Effector CD4-positive, alpha-beta T cell (primary cell): ENCODE measurements at regions not wholly inside any gene's neighbourhood (a gene's known extent, or its start where the extent isn't known, plus 50 kb on each side); places are given as distances from the start of the nearest gene placed in this dataset.

Source experiments
- DNase-seq: peaks from one replicate; pipeline ENCODE4 v3.0.0-alpha.2; 2020

- DNase-seq = no peak
Observed at GRCh38 chr4:152269448-152270191, 266.3 kb downstream of the FBXW7 start.

- no peak for DNase-seq
Observed at GRCh38 chr4:152267811-152268210, 268.1 kb downstream of the FBXW7 start.

- DNase-seq = no peak
Observed at GRCh38 chr4:152266831-152267480, 268.9 kb downstream of the FBXW7 start.

GRCh38 chr4:152265149-152265621, 270.7 kb downstream of the FBXW7 start:
- no peak for DNase-seq

GRCh38 chr4:152264106-152264505, 271.8 kb downstream of the FBXW7 start:
- DNase-seq = no peak

- DNase-seq = no peak
Observed at GRCh38 chr4:152259866-152260265, 276.0 kb downstream of the FBXW7 start.

- DNase-seq = no peak
Observed at GRCh38 chr4:152258804-152259708, 276.8 kb downstream of the FBXW7 start.

- DNase-seq = no peak
Observed at GRCh38 chr4:152258391-152258790, 277.5 kb downstream of the FBXW7 start.

- no peak for DNase-seq
Observed at GRCh38 chr4:152257601-152258066, 278.3 kb downstream of the FBXW7 start.

GRCh38 chr4:152256996-152257395, 278.9 kb downstream of the FBXW7 start:
- no peak for DNase-seq

GRCh38 chr4:152255437-152255836, 280.5 kb downstream of the FBXW7 start:
- DNase-seq = peak; percentile 37

GRCh38 chr4:152248347-152248746, 287.5 kb downstream of the FBXW7 start:
- no peak for DNase-seq

- DNase-seq = no peak
Observed at GRCh38 chr4:152247271-152247975, 288.5 kb downstream of the FBXW7 start.

- DNase-seq = no peak
Observed at GRCh38 chr4:152246659-152247058, 289.2 kb downstream of the FBXW7 start.

GRCh38 chr4:152245680-152246079, 290.2 kb downstream of the FBXW7 start:
- no peak for DNase-seq

- no peak for DNase-seq
Observed at GRCh38 chr4:152244659-152245058, 291.2 kb downstream of the FBXW7 start.

GRCh38 chr4:152243896-152244595, 291.8 kb downstream of the FBXW7 start:
- DNase-seq = no peak

GRCh38 chr4:152243206-152243605, 292.7 kb downstream of the FBXW7 start:
- no peak for DNase-seq

GRCh38 chr4:152240232-152240631, 295.7 kb downstream of the FBXW7 start:
- DNase-seq = no peak

GRCh38 chr4:152239216-152239615, 296.7 kb downstream of the FBXW7 start:
- no peak for DNase-seq

- DNase-seq = no peak
Observed at GRCh38 chr4:152236519-152237056, 299.3 kb downstream of the FBXW7 start.

- no peak for DNase-seq
Observed at GRCh38 chr4:152235718-152236117, 300.2 kb downstream of the FBXW7 start.
